ENCODE measurements at regions not wholly inside any gene's neighbourhood (a gene's known extent, or its start where the extent isn't known, plus 50 kb on each side); places are given as distances from the start of the nearest gene placed in this dataset.

- H3K4me3 ChIP-seq (ENCODE audit: low read depth, low read length), result no peak overlapping the region
- TF ChIP-seq CTCF (IDR thresholded peaks at IDR 0.05; ENCODE audit: borderline replicate concordance, insufficient read depth, low read depth, low read length), result no peak
These were observed 178.7 kb upstream of the EMCN start for GRCh38 chr4:100696531-100696930.

GRCh38 chr4:100695871-100696270, 178.0 kb upstream of the EMCN start:
- TF ChIP-seq CTCF (IDR thresholded peaks at IDR 0.05; ENCODE audit: borderline replicate concordance, insufficient read depth, low read depth, low read length), result no peak
- H3K4me3 ChIP-seq (ENCODE audit: low read depth, low read length), result no peak overlapping the region

GRCh38 chr4:100695039-100695654, 177.3 kb upstream of the EMCN start:
- TF ChIP-seq CTCF (IDR thresholded peaks at IDR 0.05; ENCODE audit: borderline replicate concordance, insufficient read depth, low read depth, low read length), result no peak
- H3K4me3 ChIP-seq (ENCODE audit: low read depth, low read length), result no peak overlapping the region

GRCh38 chr4:100694467-100694866, 176.6 kb upstream of the EMCN start:
- no peak overlapping the region for H3K4me3 ChIP-seq (ENCODE audit: low read depth, low read length)
- TF ChIP-seq CTCF (IDR thresholded peaks at IDR 0.05; ENCODE audit: borderline replicate concordance, insufficient read depth, low read depth, low read length), result no peak

GRCh38 chr4:100690812-100691211, 173.0 kb upstream of the EMCN start:
- TF ChIP-seq CTCF (IDR thresholded peaks at IDR 0.05; ENCODE audit: borderline replicate concordance, insufficient read depth, low read depth, low read length), result no peak

GRCh38 chr4:100688368-100688767, 170.5 kb upstream of the EMCN start:
- H3K4me3 ChIP-seq (ENCODE audit: low read depth, low read length), result no peak overlapping the region
- TF ChIP-seq CTCF (IDR thresholded peaks at IDR 0.05; ENCODE audit: borderline replicate concordance, insufficient read depth, low read depth, low read length), result no peak

More at GRCh38 chr4:100690812-100691211, 173.0 kb upstream of the EMCN start:
- H3K4me3 ChIP-seq (ENCODE audit: low read depth, low read length), result no peak overlapping the region

- no peak overlapping the region for H3K4me3 ChIP-seq (ENCODE audit: low read depth, low read length)
- no peak for TF ChIP-seq CTCF (IDR thresholded peaks at IDR 0.05; ENCODE audit: borderline replicate concordance, insufficient read depth, low read depth, low read length)
These were observed 164.8 kb upstream of the EMCN start for GRCh38 chr4:100682477-100683218.

All from GM12875 (cell line).